ENCODE measurements at regions not wholly inside any gene's neighbourhood (a gene's known extent, or its start where the extent isn't known, plus 50 kb on each side); places are given as distances from the start of the nearest gene placed in this dataset.
"Not testable (repeated sequence)": the region's sequence is repeated elsewhere in the genome, so short reads cannot be mapped to it uniquely, and the experiment has no call there.

DNA sequence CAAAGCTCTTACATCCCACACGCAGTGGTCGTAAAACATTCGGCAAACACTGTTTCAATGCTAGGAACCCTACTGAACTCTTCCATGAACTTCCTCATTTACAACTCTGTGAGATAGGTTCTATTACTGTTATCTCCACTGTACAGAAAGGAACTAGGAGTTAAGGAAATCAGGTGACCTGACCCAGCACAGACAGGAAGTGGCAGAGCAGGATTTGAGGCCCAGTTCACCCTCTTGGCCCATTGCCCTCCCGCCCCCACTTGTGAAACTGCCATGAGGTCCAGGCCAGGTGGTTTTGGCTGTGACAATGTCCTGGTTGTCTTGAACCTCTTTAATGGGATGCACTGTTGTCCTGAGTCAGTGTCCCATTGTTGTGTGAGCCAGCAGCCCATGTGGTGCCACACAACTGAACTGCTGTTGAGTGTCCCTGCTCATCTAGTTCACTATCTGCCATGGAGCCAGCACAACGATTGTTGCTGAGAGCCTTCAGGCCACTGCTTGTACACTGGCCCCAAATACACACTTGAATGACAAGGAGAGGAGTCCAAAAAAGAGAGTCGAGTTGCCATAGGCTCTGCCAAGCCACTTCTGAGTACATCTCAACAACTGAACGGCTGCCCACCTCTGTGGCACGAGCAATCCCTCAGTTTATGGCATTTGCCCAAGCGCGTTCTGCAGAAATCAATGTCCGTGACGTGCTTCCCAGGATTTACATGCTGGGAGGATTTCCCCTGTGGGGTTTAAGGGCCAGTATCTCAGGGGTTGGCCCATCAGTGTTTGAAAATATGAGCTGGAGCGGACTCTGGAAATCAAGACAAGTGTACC is 484.6 kb downstream of the TSHZ3 start:
- DNase-seq (ENCODE audit: low read depth): no peak

DNA sequence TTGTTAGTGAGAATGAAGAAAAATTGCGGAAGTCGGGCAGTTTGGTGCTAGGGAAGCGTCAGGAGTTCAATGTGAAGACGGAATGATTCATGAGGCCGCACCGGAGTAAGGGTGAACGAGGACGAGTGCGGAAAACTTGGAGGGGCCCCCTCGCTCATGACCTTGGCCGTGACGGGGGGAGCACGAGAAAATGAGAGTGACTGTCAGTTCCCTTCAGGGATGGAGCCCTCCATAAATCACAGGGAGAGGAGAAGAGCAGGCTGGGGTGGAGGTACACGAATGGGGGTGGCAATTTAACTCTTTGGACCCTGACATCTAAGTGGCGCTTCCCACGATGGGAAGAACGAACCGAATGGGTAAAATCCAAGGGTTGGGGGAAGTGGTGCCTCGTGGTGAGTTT is 486.4 kb downstream of the TSHZ3 start:
- DNase-seq (ENCODE audit: low read depth): no peak

DNA sequence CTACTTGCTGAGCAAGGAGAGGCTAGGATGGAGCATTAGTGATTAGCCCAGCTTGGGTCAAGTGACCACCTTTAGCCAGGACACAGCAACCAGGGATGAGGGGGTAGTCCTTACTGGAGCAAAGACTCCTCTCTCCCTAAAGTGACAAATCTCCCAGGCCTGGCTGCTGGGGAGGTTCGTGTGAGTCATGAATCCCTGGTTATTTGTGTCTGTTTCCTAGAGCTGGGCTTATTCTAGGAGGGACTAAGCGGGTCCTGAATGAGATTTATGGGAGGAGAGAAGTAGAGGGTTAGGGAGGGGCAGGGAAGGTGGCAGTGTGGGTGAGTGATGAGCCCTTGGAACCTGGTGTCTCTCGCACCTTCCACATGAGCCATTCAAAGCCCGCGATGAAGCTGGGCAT is 487.3 kb downstream of the TSHZ3 start:
- DNase-seq (ENCODE audit: low read depth): no peak

DNA sequence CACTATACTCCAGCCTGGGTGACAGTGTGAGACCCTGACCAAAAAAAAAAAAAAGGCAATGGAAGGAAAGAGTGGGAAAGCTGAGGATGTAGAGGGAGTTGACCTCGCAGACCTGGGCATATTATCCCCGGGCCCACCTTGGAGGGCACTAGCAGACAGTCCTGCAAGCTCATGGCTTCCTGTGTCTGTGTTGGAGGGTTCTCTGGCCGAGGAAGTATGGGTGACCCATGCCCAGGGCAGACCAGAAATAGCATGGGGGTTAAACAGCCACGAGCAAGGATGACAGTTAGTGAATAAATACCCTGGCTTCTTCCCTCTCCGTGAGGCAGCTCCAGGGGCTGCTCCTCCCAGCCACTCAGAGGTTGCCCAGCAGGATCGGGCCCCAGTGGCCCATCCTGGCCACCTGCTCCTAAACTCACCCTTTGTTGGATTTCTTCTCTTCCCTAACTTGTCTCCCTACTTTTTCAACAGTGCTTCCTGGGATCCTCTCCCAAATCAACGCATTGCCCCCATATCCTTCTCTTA is 485.8 kb downstream of the ZNF536 start:
- DNase-seq (ENCODE audit: low read depth): no peak

DNA sequence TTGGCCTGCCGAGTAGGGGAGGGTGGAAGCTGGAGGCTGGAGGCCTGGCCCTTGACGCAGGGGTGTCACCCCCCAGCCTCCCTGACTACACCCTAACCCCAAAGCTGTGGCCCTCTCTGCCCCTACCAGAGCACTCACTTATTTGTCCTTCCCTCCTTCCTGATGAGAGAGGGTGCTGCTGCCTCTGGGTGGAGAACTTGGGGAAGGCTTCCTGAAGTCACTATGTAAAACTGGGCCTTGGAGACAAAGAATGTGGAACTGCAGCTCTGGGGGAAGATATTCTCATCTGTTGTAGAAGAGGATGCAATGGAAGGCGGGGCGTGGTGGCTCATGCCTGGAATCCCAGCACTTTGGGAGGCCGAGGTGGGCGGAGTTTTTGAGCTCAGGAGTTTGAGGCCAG is 485.2 kb downstream of the ZNF536 start:
- DNase-seq (ENCODE audit: low read depth): no peak

DNA sequence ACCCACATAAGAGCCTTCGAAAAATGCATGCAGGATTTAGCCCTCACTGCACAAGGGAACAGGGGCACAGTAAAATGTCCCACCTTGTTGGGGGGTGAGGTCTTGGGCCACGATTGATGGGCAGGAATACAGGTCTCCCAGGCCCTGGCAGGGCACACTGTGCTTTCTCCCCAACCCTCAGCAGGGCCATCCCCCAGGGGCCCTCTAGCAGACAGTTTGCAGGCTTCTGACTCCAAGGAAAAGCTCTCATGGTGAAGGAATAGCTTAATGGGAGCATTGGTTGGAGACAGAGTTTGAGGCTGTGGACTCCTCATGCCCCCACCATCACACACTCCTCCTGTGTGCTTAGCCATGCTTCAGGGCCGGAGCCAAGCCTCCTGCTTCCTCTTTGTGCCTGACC is 484.6 kb downstream of the ZNF536 start:
- DNase-seq (ENCODE audit: low read depth): no peak

DNA sequence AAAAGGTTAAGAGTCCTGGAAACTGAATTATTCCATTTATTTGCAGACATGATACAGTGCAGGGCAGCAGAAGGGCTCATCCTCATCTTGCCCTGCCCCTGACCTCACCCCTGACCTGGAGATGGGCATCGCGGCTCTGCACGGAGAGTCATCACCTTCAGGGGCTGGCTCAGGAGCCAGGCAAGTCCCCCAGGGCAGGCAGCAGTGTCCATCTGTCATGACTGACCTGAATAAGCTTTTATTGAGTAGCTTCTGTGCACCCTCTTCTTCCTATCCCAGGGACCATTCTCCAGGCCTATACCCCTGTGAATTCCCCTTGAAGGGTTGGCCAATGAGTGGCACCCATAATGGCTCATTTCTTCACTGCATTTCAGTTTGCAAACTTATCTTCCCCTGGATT is 484.2 kb downstream of the ZNF536 start:
- no peak for DNase-seq (ENCODE audit: low read depth)

DNA sequence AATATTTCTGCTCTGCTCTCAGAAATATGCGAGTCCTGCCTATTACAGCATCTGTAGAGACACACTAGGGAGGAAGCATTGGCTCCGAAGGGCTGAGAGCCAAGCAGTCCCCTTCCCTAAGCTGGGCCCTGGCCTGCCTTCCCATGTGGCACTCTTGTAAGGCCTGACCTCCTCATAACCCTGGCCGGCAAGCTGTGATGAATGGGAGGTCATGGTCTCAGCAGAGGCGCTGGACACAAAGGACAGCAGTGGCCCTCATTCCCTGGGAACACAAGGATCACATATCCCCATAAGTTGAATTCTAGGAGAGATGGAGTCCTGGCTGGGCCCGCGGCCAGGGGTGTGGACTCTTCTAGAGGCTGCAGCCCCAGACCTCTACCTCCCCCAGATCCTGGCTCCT is 483.3 kb downstream of the ZNF536 start:
- DNase-seq (ENCODE audit: low read depth): no peak

DNA sequence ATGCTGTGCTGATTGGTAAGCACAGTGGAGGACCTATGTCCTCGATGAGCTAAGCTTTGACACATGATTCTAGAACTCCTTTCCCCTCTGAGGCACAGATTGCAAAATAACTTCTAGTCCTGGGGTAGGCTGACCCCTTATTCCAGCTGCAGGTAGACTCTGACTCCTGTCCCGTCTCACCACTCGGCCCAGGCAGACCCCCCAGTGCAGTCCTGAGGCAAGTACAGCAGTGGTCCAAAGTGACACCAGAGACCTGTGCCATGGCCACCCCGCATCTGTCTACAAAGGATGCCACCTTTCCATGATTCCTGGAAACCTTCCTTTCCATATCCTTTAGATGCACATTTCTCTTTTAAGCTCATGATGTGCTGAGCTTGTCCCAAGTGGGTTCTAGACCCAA is 482.5 kb downstream of the ZNF536 start:
- no peak for DNase-seq (ENCODE audit: low read depth)

DNA sequence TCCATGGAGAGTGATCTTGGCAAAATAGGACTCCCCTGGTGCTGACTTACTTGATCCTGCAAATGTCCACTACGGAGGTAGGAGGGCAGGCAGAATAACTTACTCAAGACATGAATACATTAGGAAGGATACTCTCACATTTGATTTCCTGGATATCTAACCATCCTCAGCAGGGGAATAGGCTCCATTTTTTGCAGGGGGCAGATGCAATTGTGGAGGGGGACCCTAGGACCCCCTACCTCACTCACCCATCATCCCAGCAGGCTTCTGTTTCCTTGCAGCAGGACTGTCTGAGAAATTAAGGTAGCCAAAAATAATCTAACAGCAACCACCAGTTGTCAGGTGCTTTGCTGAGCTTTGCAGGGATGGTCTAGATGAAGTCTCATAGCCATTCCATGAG is 482.0 kb downstream of the ZNF536 start:
- DNase-seq (ENCODE audit: low read depth): no peak

DNA sequence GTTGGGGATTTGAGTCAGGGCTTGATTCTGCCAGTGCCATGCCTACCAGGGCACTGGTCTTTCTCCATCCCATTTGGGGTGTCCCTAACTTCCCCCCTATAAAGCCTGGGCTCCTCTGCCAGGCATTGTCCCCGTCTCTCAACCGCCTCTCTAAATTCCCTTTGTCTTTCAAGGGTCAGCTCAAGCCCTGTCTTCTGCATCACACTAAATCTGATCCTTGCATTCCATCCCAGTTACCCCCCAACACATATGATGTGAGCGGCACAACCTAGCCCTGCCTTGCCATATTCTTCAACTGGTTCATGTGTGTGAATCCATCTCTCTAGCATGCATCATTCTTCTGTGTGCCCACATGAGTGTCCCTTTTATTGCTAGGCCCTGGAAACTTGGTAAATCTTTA is 480.9 kb downstream of the ZNF536 start:
- no peak for DNase-seq (ENCODE audit: low read depth)

DNA sequence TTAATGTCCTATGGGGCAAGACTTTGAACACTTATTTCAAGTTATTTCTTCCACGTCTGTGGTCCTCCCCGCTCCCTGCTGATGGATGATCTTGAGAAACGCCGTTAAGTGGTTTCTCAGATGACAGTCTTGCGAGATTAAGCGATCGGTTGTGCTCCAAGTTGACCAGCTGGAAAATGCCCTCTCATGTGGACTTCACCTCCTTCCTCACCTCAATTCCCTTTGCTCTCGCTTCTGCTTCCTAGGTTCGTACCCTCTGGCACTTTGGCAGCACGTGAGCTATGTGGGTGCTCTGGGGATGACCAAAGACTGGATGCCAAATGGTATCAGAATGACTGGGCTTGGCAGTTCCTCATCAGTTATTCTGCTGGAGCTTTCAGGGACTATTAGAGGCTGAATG is 480.0 kb downstream of the ZNF536 start:
- DNase-seq (ENCODE audit: low read depth): no peak

DNA sequence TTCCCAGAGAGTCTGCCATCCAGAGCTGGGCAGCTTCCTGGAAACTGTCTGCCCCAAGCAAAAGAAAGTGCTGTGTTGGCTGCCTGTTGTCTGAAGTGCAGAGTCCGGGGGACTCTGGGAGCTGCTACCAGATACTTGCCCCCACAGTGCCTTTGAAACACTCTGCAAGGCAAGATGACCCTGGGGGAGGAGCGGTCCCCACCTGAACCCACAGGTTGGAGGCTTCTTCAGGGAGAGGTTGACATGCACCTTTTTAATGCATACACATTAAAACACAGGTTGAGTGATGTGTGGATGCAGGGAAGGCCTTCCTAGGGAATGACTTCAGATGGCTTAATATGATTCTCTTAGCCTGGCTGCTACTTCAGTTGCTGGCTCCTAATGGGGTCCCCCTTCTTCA is 479.5 kb downstream of the ZNF536 start:
- no peak for DNase-seq (ENCODE audit: low read depth)

DNA sequence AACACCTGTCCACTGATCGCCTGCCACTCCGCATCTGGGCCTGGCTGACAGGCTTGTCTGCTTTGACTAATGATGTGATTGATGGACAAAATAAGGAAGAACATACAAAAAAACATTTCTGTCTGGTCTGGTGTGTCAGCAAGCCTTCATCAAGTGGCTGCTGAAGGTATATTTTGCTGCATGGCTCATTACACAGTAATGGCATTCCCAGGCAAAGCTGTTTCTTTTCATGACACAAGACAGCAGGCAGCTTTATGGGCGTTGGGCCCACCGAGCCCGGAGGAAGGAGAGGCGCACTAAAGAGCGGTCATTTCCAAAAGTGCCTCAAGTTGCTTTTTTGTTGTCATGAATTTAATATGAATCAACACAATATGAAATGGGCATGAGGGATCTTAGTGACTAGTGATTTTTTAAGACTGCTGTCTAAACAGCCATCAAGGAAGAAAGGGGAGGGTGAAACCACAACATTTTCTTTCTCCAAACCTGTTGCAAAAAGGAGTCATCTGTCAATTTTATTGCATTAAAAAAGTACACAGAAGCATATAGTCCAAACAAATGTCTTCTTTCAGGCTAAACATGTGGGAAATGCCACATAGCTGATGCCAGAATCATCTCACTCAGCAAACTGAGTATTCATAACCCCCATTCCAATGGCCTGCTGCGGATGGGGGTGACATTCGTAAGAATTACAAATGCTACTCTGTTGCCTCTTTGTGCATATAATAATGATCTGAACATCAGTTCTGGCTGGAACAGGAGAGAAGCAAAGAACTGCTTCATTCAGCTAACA is 476.6 kb downstream of the ZNF536 start:
- DNase-seq (ENCODE audit: low read depth): no peak

DNA sequence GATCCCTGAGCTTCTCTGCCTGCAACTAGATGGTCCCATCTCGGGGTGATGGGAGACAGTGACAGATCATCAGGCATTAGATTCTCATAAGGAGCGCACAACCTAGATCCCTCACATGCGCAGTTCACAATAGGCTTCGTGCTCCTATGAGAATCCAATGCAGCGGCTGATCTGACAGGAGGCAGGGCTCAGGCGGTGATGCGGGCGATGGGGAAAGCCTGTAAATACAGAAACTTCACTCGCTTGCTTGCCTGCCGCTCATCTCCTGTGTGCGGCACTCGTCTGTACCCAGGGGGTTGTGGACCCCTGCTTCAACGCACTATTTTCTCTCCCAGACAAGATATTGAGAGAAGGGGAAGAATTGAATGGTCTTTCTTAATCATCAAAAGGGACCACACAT is 473.9 kb downstream of the ZNF536 start:
- DNase-seq (ENCODE audit: low read depth): no peak

DNA sequence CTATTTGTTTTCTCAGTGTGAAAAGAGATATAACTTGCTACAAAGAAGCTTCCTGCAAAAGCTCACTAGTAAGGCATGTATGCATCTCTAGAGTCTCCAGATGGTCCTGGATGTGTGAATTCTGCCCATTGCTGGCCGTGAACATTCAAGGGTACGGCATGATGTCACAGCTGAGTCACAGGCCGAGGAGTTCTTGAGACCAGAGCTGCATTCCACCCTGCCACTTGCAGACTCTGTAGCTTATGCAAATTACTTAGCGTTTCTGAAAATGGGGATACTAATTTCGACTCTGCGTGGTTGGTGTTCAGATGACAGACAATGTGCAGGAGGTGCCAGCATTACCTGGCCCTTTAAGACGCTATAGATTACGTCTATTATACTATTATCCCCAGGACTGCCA is 470.7 kb downstream of the ZNF536 start:
- DNase-seq (ENCODE audit: low read depth): no peak

DNA sequence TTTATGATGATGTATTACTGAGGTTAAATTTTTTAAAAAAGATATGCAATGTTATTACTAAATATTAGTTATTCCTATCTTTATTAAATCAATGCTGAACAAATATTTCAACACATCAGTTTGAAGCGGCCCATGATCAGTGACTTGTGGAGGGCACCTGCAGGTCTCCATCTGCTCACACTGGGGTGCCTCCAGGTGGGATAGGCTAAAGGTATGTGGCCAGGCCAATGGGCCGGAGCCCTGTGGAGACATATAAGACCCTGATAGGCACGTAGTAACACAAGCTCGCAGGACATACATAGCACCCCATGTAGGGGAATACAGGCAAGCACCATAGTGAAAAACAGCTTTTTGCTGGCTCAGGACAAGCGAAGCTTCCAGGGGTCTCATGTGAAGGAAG is 469.8 kb downstream of the ZNF536 start:
- DNase-seq (ENCODE audit: low read depth): no peak

DNA sequence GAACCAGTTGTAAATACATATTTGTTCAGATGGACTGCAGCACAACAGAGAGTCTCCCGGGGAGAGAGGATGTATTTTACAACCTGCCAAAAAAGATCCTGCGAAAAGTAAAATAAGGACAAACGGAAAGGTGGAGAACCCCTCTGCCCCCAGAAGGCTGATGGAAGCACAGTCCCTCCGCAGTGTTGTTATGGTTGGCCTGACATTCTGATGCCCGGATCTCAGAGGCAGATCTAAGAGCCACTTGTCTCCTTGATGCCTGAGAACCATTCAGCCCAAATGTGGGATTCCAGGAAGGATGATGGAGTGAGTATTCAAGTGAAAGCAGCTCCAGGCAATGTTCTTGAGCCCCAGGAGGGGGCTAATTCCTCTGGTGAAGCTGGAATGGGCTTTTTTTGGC is 458.7 kb downstream of the ZNF536 start:
- DNase-seq (ENCODE audit: low read depth): no peak

DNA sequence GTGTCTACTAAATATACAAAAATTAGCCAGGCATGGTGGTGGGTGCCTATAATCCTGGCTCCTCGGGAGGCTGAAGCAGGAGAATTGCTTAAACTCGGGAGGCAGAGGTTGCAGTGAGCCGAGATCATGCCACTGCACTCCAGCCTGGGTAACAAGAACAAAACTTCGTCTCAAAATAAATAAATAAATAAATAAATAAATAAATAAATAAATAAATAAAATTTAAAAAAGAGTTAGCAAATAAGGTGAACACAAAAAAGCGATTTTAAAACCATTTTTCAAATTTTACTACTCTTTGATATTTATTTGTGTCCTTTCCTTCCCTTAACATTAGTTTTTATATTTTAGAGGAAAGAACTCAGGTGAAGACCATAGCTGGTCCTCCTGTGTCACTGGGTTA is 453.3 kb downstream of the ZNF536 start:
- not testable (repeated sequence) for DNase-seq (ENCODE audit: low read depth)

DNA sequence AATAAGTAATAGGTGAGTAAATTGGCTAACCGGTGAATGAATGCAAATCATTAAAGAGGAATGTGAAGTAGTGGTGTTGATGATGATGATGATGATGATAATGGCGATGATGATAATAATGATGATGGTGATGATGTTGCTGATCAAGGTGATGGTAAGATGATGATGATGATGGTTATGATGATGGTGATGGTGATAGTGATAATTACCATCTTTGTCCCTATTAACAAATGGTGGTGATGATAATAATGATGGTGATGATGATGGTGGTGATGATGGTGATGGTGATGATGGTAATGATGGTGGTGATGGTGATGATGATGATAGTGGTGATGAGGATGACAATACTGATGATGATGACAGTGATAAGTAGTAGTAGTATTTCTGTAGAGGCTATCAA is 452.6 kb downstream of the ZNF536 start:
- DNase-seq (ENCODE audit: low read depth): no peak

DNA sequence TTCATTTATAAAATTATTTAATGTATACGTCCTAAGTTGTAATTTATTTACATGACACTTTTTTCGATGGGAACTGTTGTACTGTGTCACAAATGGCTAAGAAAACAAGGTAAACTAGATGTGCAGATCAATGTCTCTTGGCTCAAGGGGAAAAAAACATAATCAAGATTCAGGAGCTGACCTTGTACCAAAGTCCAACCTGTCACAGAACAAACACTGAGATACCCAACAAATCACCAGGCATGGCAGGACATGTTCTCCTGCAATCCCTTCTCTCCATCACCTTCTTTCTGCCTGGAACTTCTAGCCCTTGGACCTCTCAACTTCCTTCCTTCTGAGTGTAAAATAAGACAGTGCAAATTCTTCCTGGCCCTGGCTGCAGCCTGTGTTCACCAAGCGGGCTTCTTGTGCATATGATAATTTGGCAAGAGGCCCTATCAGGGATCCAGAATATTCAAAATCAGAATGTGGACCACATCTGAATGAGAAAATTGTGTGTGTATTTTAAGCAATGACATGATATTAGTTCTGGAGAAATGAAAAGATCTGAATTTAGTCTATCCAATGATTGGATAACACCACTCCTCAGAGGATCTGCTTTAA is 445.9 kb downstream of the ZNF536 start:
- no peak for DNase-seq (ENCODE audit: low read depth)

DNA sequence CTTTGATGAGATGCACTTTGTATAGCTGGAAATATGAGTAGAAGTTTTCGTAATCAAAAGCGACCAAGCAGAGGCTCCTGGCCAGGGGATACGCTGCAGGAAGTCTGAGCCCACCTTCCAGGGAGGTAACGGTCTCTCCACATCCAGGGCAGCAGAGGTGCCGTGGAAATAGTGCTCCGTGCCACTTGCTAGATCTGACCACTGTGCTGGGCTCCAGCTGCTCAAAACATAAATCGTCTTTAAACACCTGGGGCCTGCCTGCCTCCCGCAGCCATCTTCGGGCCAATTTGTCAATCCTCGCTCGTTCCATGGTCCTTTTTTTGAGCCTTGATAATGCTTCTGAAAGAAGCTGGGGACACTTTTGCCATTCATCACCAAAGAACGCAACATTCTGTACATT is 445.0 kb downstream of the ZNF536 start:
- DNase-seq (ENCODE audit: low read depth): no peak

All from amniotic epithelial cell (primary cell).